A673 (cell line): ENCODE measurements at regions not wholly inside any gene's neighbourhood (a gene's known extent, or its start where the extent isn't known, plus 50 kb on each side); places are given as distances from the start of the nearest gene placed in this dataset.

Experiments
- EZH2 ChIP-seq: fragments of 200-600 bp; sonication (generic); IDR thresholded peaks from 2 replicates; pipeline ENCODE4 v1.6.1; 2017; ENCODE audit warnings: borderline replicate concordance, low read depth, mild to moderate bottlenecking, mixed read lengths, antibody characterized with exemption, low read length; ENCODE audit not compliant: poor library complexity, severe bottlenecking
- TF ChIP-seq, protein P1 (sequence below): fragments of 300-800, 200-600 bp; sonication (generic); conservative IDR thresholded peaks from 2 replicates; pipeline ENCODE4 v1.5.1; 2017; ENCODE audit warnings: low read depth, mild to moderate bottlenecking, antibody characterized with exemption, low read length, moderate library complexity, mixed read lengths

GRCh38 chr13:60220072-60220471, 56.3 kb upstream of the DIAPH3 start:
- TF ChIP-seq, protein P1, sequence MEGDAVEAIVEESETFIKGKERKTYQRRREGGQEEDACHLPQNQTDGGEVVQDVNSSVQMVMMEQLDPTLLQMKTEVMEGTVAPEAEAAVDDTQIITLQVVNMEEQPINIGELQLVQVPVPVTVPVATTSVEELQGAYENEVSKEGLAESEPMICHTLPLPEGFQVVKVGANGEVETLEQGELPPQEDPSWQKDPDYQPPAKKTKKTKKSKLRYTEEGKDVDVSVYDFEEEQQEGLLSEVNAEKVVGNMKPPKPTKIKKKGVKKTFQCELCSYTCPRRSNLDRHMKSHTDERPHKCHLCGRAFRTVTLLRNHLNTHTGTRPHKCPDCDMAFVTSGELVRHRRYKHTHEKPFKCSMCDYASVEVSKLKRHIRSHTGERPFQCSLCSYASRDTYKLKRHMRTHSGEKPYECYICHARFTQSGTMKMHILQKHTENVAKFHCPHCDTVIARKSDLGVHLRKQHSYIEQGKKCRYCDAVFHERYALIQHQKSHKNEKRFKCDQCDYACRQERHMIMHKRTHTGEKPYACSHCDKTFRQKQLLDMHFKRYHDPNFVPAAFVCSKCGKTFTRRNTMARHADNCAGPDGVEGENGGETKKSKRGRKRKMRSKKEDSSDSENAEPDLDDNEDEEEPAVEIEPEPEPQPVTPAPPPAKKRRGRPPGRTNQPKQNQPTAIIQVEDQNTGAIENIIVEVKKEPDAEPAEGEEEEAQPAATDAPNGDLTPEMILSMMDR, result no peak
- TF ChIP-seq EZH2, result no peak
